HG02610 (cell line): ENCODE measurements at regions not wholly inside any gene's neighbourhood (a gene's known extent, or its start where the extent isn't known, plus 50 kb on each side); places are given as distances from the start of the nearest gene placed in this dataset.
"Not testable (repeated sequence)": the region's sequence is repeated elsewhere in the genome, so short reads cannot be mapped to it uniquely, and the experiment has no call there.

Experiments
- ATAC-seq: cut with Tn5 transposase; IDR thresholded peaks from one replicate; pipeline ENCODE4 v1.9.1; 2021; ENCODE audit warnings: mild to moderate bottlenecking, moderate library complexity; ENCODE audit not compliant: unreplicated experiment

GRCh38 chr9:25816439-25816838 lies 138.2 kb upstream of the TUSC1 start:
- no peak for ATAC-seq

GRCh38 chr9:25814023-25814422 lies 135.8 kb upstream of the TUSC1 start:
- ATAC-seq, result no peak

DNA sequence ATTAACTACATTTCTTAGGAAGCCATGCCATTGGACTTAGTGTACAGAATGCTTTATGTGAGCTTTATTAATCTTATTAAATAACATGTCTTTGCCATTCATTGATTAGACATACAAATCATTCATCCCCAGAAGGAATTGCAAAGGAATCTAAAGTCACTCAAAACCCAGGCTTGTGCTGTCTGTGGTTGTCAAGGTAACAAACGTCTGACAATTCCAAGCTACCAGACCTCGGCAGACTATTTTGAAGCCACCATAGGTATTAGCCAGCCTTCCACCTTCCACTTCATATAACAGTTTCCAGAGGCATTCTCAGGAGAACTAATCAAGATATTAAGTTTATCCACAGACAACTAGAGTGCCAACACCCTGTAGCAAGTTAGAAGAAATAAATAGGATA lies 135.2 kb upstream of the TUSC1 start:
- ATAC-seq, result no peak

GRCh38 chr9:25808554-25808953 lies 130.3 kb upstream of the TUSC1 start:
- no peak for ATAC-seq

- ATAC-seq, result no peak
These were observed 126.6 kb upstream of the TUSC1 start for GRCh38 chr9:25804856-25805255.

DNA sequence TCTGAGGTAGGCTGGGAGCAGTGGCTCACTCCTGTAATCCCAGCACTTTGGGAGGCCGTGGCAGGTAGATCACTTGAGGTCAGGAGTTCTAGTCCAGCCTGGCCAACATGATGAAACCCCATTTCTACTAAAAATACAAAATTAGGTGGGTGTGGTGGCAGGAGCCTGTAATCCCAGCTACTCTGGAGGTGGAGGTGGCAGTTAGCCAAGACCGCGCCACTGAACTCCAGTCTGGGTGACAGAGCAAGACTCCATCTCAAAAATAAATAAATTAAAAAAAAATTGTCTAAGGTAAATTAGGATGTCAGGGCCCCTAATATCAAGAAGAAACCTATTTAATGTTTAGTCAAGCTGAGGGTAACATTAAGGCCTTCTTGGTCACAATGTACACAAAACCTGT lies 123.7 kb upstream of the TUSC1 start:
- ATAC-seq, result not testable (repeated sequence)

DNA sequence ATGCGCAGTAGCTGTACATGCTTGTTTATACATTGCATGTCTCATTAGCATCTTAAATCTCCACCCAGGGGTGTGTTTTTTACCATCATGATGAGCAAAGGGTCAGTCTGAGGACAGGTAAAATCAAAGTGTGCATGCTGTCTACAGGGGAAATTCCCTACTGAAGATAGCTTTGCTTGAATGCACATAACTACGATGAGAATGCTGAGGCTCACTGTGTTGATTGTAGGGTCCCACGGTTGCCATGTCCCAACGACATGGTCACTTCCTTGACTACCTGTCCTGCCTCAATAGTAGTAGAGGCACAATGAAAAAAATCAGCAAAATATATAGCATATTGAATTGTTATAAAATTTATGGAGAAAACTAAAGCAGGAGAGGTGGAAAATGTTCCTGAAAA lies 95.6 kb upstream of the TUSC1 start:
- no peak for ATAC-seq

GRCh38 chr9:25755951-25756350 lies 77.7 kb upstream of the TUSC1 start:
- ATAC-seq, result no peak

GRCh38 chr9:25752398-25752797 lies 74.2 kb upstream of the TUSC1 start:
- no peak for ATAC-seq

DNA sequence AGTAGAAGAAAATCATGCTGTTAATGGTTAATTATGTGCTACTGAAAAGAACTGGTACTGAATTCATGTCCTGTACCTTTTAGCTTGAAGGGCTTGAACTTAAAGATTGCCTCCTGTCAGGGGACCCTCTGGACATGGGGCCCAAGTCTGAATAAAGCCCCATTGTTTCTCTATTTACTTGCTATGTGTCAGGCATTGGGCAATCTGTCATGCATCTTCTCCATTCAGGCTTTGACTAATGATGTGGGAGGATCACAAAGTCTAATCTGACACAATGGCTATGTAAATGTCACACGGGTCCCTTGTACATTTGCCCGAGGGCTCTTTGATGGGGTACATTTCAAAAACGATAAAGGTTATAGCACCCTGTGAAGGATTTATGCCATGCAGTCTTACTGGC lies 64.0 kb upstream of the TUSC1 start:
- no peak for ATAC-seq

DNA sequence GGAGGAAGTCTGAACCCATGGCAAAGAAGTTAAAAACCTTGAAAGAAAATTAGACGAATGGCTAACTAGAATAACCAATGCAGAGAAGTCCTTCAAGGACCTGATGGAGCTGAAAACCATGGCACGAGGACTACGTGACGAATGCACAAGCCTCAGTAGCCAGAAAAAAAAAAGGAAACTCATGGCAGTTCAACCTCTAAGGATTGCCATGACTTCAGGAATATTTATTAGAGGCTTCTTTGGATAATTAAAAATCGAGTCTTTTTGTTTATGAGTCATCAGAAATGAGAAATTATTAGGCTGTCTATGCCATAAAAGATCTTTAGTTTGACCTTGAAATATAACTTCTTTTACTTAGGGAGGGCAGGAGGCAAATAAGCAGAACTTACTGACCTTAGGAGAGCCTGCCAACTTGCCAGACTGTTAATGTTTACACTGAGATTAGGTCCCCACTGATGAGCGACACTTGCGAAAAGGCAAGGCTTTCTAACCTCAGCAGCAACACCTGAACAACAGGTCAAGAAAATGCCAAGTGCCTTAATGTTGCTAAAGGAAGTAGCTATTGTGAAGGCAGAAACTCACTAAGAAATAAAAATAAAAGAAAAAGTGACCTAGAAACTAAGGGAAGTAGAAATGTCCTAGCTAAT lies 55.2 kb upstream of the TUSC1 start:
- ATAC-seq, result no peak

DNA sequence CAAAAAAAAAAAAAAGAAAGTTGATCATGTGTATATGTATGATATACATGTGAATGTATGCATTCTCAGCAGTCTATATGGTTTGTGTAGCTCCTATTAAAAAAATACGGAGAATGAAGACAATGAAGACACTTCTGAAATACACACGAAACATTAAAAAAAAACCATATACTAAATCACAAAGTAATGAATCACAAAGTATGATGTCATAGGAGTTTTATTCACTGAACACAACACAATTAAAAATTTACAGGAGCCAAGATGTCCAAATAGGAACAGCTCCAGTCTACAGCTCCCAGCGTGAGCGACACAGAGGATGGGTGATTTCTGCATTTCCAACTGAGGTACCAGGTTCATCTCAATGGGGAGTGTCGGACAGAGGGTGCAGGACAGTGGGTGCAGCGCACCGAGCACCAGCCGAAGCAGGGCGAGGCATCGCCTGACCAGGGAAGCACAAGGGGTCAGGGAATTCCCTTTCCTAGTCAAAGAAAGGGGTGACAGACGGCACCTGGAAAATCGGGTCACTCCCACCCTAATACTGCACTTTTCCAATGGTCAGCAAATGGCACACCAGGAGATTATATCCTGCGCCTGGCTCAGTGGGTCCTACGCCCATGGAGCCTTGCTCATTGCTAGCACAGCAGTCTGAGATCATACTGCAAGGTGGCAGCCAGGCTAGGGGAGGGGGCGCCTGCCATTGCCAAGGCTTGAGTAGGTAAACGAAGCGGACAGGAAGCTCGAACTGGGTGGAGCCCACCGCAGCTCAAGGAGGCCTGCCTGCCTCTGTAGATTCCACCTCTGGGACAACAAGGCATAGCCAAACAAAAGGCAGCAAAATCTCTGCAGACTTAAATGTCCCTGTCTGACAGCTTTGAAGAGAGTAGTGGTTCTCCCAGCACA lies 53.9 kb upstream of the TUSC1 start:
- ATAC-seq, result not testable (repeated sequence)
